Right lung (tissue), 2 donors: ENCODE measurements at regions not wholly inside any gene's neighbourhood (a gene's known extent, or its start where the extent isn't known, plus 50 kb on each side); places are given as distances from the start of the nearest gene placed in this dataset.

Experiments used
- DNase-seq, 2 donors: peaks; one replicate each; pipeline ENCODE4 v3.0.0-alpha.2; 2013

- DNase-seq = no peak
These were observed 395.9 kb upstream of the CADM1 start for GRCh38 chr11:115900111-115900510.

DNA sequence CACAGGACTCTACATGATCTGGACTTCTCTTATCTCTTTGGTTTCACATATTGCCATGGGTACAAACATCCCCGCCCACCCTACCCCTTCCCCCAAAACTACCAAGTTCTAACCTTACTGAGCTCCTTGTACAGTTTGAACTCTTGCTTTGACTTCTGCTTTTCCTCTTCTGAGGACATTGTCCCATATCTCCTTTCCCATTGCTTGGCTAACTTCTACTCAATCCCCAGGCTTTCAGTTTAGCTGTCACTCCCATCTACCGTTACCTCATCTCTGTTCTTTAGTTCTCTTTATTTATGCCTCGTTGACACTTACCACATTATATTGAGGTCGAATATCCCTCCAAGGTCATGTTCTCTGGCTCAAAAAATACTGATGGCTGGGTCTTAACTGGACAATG lies 393.5 kb upstream of the CADM1 start:
- DNase-seq = no peak

DNA sequence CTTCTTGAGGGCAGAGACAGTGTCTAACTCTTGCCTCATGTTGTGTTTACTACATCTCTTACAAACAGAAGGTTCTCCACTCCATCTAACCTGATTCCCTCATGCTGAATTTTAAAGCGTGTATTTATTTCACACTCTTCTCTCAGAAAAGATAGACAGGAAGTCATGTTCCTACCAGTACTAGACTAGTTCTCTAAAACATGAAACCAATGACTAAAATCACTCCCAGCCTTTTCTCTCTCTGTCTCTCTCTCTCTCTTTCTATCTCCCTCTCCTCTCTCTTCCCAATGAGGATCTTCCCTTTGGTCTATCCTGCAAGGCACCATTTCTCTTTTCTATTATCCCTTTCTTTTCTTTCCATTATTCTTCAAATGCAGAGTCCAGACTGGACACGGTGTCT lies 391.9 kb upstream of the CADM1 start:
- no peak for DNase-seq

- no peak for DNase-seq
These were observed 391.4 kb upstream of the CADM1 start for GRCh38 chr11:115895594-115895993.

GRCh38 chr11:115894176-115894575 lies 390.0 kb upstream of the CADM1 start:
- DNase-seq = no peak

GRCh38 chr11:115893461-115894099 lies 389.4 kb upstream of the CADM1 start:
- DNase-seq = no peak

DNA sequence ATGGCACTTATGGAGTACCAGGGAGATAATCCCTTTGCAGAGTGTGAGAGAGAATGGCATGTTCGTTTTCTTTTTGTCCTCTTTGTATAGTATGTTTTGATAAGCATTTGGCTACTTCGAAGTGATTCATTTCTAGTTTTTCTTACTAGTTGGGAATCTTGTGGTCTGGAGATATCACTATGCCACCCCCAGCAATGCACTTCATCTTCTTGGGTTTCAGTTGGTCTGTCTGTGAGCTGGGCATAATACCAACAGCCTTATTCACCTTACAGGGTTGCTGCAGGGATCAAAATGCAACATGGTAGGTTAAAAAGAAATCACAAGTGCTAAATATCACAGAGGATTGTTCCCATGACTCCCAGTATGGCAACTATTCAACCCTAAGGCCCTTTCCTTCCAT lies 387.8 kb upstream of the CADM1 start:
- no peak for DNase-seq

DNA sequence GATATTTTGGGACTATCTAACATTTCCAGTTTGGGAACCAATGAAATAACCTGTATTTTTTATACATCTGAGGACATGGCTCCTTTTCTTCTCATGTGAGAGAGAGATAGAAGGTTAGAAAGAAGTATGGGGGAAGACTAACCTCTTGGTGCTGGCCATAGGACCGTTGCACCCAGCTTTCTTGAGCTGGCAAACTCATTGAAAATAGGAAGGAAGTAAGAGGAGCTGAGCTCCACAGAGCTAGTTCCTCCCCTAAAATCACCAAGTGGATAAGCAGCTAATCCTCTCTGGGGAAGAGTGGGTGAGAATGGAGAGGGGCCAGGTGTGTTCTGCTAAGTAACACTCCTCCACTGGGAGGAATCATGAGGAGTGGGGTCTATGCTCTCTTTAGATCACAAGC lies 387.4 kb upstream of the CADM1 start:
- DNase-seq = no peak

DNA sequence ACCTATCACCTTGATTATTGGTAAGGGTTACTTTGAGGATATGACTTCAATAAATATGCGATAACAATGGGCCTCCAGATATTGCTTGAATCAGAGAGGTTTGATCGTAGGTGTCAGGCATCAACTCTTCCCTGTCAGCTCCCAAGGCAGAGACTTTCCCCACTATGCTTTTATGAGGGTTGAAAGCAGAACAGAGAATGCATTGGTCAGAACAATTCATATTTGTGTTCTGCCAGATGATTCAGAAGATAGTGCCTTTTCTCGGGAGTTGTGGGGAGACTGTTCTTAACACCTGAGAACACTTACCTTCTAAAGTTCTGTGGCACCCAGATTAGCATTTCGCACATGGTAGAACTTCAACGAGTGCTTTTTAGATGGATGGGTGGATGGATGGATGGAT lies 386.3 kb upstream of the CADM1 start:
- DNase-seq = no peak

GRCh38 chr11:115889712-115890111 lies 385.5 kb upstream of the CADM1 start:
- DNase-seq = no peak

- DNase-seq = no peak
These were observed 383.5 kb upstream of the CADM1 start for GRCh38 chr11:115887727-115888126.

DNA sequence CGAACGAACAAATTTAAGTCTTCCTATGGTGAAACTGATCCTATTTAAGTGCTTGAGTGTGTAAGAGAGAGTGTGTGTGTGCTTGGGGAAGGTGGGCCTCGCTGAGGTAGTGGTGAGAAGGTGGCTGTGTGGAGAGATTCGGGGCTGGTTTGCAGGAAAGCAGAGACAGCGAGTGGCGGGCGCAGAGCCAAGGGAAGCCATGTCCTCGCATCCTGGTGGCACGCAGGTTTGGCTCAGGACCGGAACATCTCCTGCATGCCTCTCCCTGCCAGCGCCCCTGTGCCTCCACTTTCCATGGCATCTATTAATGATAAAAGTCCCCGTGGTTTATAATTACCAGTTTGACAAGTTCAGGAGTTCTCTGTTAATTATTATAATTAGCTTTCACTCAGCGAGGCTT lies 383.1 kb upstream of the CADM1 start:
- DNase-seq = no peak

DNA sequence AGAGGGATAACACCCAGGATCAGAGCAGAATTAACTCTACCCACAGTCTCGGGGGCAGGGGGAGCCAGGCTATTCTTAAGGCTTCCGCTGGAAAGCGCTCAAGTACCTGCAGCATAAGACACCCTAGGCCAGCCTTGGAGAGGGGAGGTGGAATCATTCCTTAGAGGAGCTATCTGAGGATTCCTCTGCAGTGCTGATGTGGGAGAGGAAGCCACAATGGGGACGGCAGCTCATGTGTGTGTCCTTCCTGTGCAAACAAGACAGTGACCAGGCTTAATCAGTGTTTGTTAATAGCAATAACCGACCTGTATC lies 382.2 kb upstream of the CADM1 start:
- DNase-seq = no peak

GRCh38 chr11:115885535-115886421 lies 381.6 kb upstream of the CADM1 start:
- no peak for DNase-seq

DNA sequence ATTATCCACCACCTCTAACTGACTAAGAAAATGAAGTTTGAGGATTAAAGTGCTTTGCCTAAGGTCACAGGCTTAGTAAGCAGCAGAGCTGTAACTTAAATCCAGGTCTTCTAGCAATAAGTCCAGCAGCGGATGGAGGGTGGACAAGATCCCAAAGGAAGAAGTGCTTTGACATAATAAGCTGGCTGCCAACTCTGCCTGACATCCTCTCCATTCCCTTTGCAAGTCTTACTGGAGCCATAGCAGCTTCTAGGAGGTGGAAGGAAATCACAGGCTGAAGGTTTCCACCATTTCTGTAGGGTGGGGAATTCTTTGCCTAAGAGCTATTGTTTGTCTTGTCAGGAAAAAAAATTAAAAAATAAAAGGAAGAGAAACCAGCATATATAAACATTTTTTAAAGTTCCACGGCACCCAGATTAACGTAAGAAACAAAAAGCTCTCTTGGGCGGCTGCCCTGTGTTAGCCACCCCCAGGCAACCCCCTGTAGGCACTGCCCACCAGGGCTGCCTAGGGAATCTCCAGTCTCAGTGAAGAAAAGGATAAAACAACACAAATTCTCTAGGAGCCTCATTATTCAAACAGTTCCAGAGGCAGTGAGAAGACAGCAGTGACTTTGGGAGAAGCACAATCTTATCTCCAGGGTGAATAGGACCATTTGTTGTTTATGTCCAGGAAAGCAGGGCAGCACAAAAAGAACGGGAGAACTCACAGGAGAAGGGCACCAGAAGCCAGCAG lies 380.8 kb upstream of the CADM1 start:
- no peak for DNase-seq

GRCh38 chr11:115874843-115875242 lies 370.6 kb upstream of the CADM1 start:
- DNase-seq = no peak

DNA sequence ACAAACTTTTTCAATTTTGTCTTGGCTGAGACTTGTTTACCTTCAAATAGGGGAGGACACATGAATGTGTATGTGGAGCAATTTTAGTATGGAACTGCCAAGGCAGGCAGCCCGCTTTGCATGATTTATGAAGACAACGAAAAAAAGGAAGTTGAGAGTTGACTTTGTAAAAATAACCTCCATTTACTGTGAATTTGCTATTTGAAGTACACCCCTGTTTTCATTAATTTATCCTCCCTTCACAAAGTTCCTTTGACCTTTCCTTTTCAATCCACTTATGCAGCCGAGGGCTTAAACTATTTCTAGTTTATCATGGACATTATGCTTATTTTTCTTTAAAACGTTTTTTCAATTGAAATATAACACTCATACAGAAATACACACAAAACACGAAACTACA lies 369.6 kb upstream of the CADM1 start:
- no peak for DNase-seq

- no peak for DNase-seq
These were observed 368.2 kb upstream of the CADM1 start for GRCh38 chr11:115872416-115872815.

GRCh38 chr11:115871161-115871760 lies 367.0 kb upstream of the CADM1 start:
- no peak for DNase-seq

DNA sequence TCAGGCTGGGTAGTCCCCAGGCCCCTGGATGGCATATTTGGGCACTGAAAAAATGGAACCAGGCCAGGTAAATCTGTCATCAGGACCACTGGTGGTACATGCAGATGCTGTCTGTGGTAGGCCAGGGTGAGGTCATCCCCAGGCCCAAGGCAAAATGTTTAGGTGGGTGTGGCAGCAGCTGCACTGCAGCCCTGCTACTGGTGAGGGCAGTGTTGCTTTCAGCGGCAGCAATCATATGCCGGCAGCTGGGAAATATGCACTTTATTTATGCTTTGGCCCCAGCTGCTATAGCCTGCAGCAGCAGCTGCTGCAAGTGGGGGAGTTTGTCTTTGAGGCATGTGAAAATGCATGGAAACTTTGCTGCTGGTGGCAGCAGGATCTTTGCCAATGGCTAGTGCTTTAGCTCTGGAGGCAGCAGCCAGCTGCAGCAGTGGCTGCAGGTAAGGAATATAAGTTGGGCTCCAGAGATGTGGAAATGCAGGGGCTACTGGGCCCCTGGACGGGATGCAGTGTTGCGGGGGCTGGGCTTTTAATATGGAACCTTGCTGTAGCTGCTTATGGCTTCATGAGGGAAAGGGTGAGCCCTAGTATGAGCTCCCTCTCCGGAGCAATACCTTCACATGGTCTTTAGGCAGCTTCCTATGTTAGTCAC lies 365.7 kb upstream of the CADM1 start:
- no peak for DNase-seq

GRCh38 chr11:115869131-115869530 lies 364.9 kb upstream of the CADM1 start:
- DNase-seq = no peak

DNA sequence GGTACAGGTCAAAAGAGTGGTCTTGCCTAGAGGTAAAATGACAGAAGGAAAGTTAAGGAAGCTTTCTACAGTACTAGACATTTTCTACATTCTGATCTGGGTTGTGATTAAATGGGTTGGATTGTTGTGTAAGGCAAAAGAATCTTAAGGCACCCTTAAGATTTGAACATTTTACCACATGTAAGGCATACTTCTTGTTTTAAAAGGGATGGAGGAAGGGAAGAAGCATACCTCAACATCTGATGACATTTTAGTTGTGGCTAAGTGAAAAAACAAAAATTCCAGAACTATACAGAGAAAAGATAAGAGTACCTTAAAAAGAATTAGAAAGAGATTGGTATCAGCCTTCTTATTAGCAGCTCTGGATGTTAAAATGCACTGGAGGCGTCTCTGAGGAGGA lies 356.0 kb upstream of the CADM1 start:
- DNase-seq = no peak
